A673 (cell line): ENCODE measurements at regions not wholly inside any gene's neighbourhood (a gene's known extent, or its start where the extent isn't known, plus 50 kb on each side); places are given as distances from the start of the nearest gene placed in this dataset.
A peak's percentile ranks its signal among the peaks of the same experiment; 100 is the strongest.

Source experiments
- BruUV-seq: library from RNA; stranded (reverse); fragments of 400-500 nt; replicated peaks from 2 replicates; lab custom pipeline; 2021; lab: Mats Ljungman, UMichigan
- CTCF ChIA-PET: fragments of 300-600 bp; sonication (Branson Sonifier 250); formaldehyde crosslinking; loops from one replicate; lab custom pipeline; 2022; ENCODE audit warnings: antibody characterized with exemption; lab: Charles Lee
- POLR2A ChIA-PET: fragments of 300-600 bp; sonication (Branson Sonifier 250); formaldehyde crosslinking; loops from one replicate; lab custom pipeline; 2022; ENCODE audit warnings: antibody characterized with exemption; ENCODE audit not compliant: low non-redundant PET; lab: Charles Lee
- DNase-seq: peaks from one replicate; pipeline ENCODE4 v3.0.0-alpha.2; 2015; ENCODE audit warnings: low spot score
- H3K27ac ChIP-seq: fragments of 200-600 bp; sonication (generic); 2 replicates; pipeline ENCODE4 v1.5.1; 2016; ENCODE audit warnings: mixed run types, low read depth, mild to moderate bottlenecking, mixed read lengths, antibody characterized with exemption, low read length; ENCODE audit not compliant: poor library complexity, severe bottlenecking
- H3K27me3 ChIP-seq: fragments of 200-600 bp; sonication (generic); replicated peaks from 2 replicates; pipeline ENCODE4 v1.6.1; 2017; ENCODE audit warnings: mixed run types, low read depth, mild to moderate bottlenecking, mixed read lengths, antibody characterized with exemption, low read length; ENCODE audit not compliant: insufficient read depth, poor library complexity
- H3K36me3 ChIP-seq: fragments of 200-600 bp; sonication (generic); 2 replicates; pipeline ENCODE4 v1.6.1; 2016; ENCODE audit warnings: mixed run types, mild to moderate bottlenecking, mixed read lengths, antibody characterized with exemption, low read length; ENCODE audit not compliant: insufficient read depth, poor library complexity, severe bottlenecking
- H3K4me1 ChIP-seq: fragments of 200-600 bp; sonication (generic); 2 replicates; pipeline ENCODE4 v1.6.1; 2017; ENCODE audit warnings: mixed run types, mild to moderate bottlenecking, mixed read lengths, antibody characterized with exemption, low read length; ENCODE audit not compliant: insufficient read depth, poor library complexity, severe bottlenecking
- H3K4me3 ChIP-seq: fragments of 200-600 bp; sonication (generic); 2 replicates; pipeline ENCODE4 v1.5.1; 2016; ENCODE audit warnings: low read depth, mixed run types, mild to moderate bottlenecking, mixed read lengths, low read length; ENCODE audit not compliant: poor library complexity, severe bottlenecking
- H3K9me3 ChIP-seq: fragments of 200-600 bp; sonication (generic); 2 replicates; pipeline ENCODE4 v1.6.1; 2016; ENCODE audit warnings: mixed run types, low read depth, mild to moderate bottlenecking, mixed read lengths, antibody characterized with exemption, low read length; ENCODE audit not compliant: poor library complexity, severe bottlenecking
- EZH2 ChIP-seq: fragments of 200-600 bp; sonication (generic); IDR thresholded peaks from 2 replicates; pipeline ENCODE4 v1.6.1; 2017; ENCODE audit warnings: borderline replicate concordance, low read depth, mild to moderate bottlenecking, mixed read lengths, antibody characterized with exemption, low read length; ENCODE audit not compliant: poor library complexity, severe bottlenecking
- intact Hi-C: fragments of 100-400 bp; cut with micrococcal nuclease; formaldehyde crosslinking; loops from one replicate; pipeline ENCODE4 v1.10.0; 2022; ENCODE audit not compliant: unreplicated experiment
- TF ChIP-seq, protein P1 (sequence below): fragments of 300-800, 200-600 bp; sonication (generic); conservative IDR thresholded peaks from 2 replicates; pipeline ENCODE4 v1.5.1; 2017; ENCODE audit warnings: low read depth, mild to moderate bottlenecking, antibody characterized with exemption, low read length, moderate library complexity, mixed read lengths

DNA sequence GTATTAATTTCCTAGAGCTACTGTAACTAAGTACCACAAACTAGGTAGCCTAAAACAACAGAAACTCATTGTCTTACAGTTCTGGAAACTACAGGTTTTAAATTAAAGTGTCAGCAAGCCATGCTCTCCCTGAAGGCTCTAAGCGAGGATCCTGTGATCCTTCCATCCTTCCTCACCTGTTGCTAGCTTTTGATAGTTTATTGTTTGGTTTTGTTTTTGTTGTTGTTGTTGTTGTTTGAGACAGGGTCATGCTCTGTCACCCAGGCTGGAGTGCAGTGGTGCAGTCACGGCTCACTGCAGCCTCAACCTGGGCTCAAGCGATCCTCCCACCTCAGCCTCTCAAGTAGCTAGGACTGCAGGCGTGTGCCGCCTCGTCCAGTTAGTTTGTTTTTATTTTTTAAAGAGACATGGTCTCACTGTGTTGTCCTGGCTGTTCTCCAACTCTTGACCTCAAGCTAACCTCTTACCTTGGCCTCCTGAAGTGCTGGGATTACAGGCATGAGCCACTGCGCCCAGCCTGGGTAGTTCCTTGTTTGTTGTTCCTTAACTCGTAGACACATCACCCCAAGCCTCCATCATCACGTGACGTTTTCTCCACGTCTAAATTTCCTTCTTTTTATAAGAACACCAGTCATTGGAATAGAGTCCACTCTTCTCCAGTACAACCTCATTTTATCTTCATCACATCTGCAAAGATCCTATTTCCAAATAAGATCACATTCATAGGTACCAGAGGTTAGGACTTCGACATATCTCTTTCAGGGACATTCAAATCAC is 109.1 kb downstream of the AKR1D1 start:
- Histone ChIP-seq H3K9me3 (peaks cover 7% of the 10 kb centered on the region), H3K4me1 (no peaks in the 10 kb centered on the region), H3K27ac (no peak overlapping the region), H3K36me3 (no peaks in the 10 kb centered on the region), H3K27me3 (no peaks in the 10 kb centered on the region), H3K4me3 (no peak overlapping the region)
- ChIA-PET CTCF (interaction anchor here (0.5 kb wide), 1 partner anchor 239 kb away, joined by 6 read pairs; no protein-coding TSS in a partner anchor), POLR2A (no interaction called here)
- intact Hi-C loops = no loop called here
- no TSS peak for BruUV-seq
- TF ChIP-seq, protein P1, sequence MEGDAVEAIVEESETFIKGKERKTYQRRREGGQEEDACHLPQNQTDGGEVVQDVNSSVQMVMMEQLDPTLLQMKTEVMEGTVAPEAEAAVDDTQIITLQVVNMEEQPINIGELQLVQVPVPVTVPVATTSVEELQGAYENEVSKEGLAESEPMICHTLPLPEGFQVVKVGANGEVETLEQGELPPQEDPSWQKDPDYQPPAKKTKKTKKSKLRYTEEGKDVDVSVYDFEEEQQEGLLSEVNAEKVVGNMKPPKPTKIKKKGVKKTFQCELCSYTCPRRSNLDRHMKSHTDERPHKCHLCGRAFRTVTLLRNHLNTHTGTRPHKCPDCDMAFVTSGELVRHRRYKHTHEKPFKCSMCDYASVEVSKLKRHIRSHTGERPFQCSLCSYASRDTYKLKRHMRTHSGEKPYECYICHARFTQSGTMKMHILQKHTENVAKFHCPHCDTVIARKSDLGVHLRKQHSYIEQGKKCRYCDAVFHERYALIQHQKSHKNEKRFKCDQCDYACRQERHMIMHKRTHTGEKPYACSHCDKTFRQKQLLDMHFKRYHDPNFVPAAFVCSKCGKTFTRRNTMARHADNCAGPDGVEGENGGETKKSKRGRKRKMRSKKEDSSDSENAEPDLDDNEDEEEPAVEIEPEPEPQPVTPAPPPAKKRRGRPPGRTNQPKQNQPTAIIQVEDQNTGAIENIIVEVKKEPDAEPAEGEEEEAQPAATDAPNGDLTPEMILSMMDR = no peak
- no peak for TF ChIP-seq EZH2
- no peak for DNase-seq

- Histone ChIP-seq H3K27me3 (no peaks in the 10 kb centered on the region), H3K4me1 (no peaks in the 10 kb centered on the region), H3K9me3 (peaks cover 7% of the 10 kb centered on the region), H3K36me3 (no peaks in the 10 kb centered on the region), H3K27ac (no peak overlapping the region), H3K4me3 (no peak overlapping the region)
- ChIA-PET CTCF (no interaction called here), POLR2A (no interaction called here)
- intact Hi-C loops = no loop called here
- peak; percentile 17 for DNase-seq
- no TSS peak for BruUV-seq
- TF ChIP-seq EZH2 = no peak
- TF ChIP-seq, protein P1 = no peak
These were observed 110.7 kb downstream of the AKR1D1 start for GRCh38 chr7:138186951-138187351.

- H3K4me3 ChIP-seq = no peak overlapping the region
- no TSS peak for BruUV-seq
- no peaks in the 10 kb centered on the region for H3K4me1 ChIP-seq
- H3K27me3 ChIP-seq = no peaks in the 10 kb centered on the region
- no peak overlapping the region for H3K27ac ChIP-seq
- POLR2A ChIA-PET = no interaction called here
- intact Hi-C loops = no loop called here
- peaks cover 7% of the 10 kb centered on the region for H3K9me3 ChIP-seq
- TF ChIP-seq, protein P1 = no peak
- DNase-seq = no peak
- no peaks in the 10 kb centered on the region for H3K36me3 ChIP-seq
- CTCF ChIA-PET = no interaction called here
These were observed 112.1 kb downstream of the AKR1D1 start for GRCh38 chr7:138188290-138188858.
